ENCODE measurements at regions not wholly inside any gene's neighbourhood (a gene's known extent, or its start where the extent isn't known, plus 50 kb on each side); places are given as distances from the start of the nearest gene placed in this dataset.

DNA sequence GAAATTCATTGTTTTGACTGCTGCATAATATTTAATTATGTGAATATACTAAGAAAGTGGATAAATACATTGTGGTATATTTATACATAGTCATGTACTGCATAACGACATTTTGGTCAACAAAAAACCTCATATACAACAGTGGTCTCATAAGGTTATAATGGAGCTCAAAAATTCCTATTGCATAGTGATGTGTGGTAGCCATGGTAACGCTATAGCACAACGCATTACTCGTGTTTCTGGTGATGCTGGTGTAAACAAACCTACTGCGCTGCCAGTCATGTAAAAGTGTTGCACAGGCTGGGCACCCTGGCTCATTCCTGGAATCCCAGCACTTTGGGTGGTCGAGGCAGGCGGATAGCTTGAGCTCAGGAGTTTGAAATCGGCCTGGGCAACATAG is 52.6 kb upstream of the NHLH2 start:
- DNase-seq: no peak

DNA sequence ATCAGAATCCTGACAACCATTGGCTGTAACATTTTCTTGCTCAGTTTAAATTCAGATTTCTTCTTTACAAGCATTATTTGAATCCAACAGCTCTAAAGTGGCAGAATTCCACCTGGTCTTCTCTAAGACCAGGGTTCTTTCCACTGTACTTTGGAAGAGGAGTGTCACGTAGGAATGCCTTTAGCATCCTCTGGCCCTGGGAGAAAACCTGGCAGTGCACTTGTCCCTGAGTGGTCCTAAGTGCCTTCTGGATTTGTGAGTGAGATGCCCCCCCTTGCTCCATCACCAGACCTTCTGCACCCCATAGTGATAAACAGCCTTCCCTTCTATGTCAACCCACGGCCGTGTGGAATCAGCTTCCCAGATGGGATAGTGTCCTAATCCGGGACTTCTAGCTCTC is 57.1 kb upstream of the NHLH2 start:
- DNase-seq: no peak

DNA sequence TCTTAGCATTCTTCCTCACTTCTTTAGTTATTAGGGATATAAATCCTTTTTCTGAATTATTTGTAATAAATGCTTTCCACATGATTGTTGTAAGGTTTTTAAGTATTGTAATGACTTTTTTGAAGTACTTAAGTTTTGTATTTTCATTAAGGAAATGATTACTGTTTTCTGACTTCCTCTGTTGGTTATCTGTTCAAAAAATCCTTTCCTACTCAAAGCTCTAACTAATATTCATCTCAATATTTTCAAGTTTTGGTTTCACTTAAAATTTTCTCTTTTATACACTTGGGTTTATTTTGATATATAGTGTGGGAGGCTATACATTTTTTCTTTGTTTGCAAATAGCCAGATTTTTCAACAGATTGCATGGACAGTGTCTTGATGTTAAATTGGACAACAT is 59.9 kb upstream of the NHLH2 start:
- DNase-seq: no peak

DNA sequence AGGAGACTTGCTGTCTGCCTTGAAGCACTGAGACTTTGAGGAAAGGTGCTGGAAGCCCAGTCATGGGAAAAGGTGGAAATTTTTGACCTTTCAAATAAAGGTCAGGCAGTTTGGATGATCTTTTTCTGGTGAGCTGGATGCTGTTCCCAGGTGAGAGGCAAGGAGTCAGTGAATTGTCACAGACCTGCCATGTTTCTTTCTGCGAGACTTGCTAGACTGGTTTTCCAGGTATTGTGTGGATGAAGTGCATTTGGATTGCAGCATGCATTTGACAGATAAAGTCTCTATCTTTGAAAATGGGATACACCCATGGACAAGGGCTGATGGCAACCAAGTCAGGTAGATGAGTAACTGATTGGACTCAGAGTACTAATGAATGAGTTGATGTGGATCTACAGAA is 65.7 kb upstream of the NHLH2 start:
- peak; percentile 66 for DNase-seq

DNA sequence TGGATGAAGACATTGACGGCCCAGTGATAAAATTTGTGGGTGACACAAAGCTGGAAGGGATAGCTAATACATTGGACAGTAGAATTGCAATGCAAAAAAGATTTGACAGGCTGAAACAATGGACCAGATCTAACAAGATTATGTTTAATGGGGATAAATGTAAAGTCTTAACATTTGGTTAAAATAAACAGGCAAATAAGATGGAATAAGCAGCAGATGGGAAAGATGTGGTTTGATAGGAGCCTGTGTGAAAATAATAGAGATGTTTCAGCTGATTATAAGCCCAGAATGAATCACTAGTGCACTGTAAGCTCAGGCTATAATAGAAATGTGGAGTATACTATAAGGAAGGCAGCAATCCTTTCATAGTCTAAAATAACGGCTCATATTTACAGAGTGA is 66.2 kb upstream of the NHLH2 start:
- no peak for DNase-seq

DNA sequence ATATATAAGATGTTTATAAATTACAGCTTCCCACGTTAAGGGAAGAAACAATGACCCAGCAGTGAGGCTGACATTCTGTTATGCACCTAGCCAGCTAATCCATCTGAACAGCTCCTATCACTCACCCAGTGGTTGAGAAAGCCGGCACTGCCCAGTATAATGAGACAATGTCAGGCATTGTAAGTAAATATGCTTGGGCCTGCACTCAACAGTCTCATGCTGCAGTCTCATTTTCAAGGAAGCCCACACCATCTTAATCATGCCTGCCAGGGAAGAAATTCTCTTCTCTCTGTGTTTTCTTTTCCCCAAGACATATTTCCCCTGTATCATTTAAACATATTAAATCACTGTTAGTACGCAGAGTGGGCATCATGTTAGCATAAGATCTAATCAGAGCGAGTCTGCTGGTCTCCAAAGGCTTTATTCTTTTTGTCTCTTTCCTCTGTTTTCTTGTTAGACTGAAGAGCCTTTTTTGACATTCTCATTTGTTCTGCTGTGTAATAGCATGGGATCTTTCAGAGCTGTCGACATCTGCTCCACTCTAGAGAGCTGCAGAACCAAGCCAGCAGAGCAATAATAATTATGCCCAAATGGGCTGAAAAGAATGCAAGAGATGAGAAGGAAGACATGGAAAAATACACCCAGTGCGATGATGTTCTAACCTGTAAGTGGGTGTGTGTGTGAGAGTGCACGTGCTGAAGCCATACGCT is 67.6 kb upstream of the SLC22A15 start:
- DNase-seq: peak; percentile 57

DNA sequence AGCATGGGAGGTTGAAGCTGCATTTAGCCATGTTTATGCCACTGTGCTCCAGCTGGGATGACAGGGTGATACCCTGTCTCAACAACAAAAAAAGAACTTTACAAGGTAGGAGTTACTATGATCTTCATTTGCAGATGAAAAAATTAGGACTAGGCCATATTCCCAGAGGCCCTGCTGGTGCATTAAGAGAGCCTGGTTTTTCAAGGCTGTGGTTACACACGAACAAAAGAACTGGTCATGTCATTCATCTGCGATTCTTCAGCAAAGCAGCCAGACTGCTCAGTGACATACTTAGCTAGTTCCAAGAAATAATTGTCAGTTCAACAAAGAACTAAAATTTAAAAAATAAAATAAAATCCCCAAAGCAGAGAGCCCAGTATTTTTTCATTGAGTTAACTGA is 66.1 kb upstream of the SLC22A15 start:
- DNase-seq: no peak

DNA sequence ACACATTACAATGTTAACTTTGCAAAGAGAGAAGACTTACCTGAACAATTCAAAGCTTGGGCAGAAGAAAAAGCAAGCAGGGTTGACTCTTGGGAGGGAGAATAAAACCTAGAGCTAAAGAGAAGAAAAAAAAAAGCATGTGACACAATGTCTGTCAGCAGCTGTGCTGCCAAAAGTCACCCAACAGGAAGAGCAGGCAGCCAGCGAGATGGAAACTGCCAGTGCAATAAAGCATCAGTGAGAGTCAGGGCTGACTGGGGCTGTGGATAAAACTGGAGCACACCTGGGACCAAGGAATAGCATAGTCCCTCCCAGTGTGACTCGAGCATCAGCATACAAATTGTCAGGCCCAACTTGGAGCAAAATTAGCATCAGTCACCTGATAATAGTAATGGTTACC is 65.0 kb upstream of the SLC22A15 start:
- DNase-seq: peak; percentile 73

DNA sequence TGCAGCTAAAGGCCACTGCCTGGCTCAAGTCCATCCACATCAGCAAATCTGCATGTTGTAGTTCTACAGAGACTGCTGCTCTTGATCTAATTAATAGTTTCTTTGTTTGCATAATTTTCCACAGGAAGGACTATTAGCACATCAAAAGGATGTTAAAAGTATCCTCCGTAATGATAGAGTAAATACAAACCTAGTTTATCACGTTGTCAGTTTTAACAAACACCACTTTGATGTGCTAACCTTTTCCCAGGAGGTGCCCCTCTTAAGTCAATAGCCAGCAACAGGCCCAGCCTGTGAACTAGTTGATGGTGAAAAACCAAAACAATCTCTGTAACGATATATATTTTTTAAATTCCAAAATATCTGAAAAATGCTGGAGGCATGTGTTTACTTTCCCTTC is 64.2 kb upstream of the SLC22A15 start:
- DNase-seq: no peak

DNA sequence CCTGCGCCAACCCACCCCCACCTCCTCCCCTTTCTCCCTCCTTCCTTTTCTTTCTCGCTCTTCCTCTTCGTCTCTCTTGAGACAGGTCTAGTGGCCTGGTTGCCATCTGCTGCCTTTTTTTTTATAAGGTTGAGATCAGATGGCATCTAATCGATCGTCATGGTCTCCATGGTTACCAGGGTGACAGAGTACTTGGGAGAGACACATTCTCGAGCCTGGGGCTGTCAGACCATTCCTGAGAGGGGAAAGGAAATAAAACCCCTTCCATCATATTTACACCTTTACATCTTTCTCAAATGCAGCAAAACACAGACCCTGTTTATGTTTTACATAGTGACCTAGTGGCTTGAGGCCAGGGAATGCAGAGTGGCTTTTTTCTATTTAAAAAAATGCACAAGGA is 53.5 kb upstream of the SLC22A15 start:
- no peak for DNase-seq

DNA sequence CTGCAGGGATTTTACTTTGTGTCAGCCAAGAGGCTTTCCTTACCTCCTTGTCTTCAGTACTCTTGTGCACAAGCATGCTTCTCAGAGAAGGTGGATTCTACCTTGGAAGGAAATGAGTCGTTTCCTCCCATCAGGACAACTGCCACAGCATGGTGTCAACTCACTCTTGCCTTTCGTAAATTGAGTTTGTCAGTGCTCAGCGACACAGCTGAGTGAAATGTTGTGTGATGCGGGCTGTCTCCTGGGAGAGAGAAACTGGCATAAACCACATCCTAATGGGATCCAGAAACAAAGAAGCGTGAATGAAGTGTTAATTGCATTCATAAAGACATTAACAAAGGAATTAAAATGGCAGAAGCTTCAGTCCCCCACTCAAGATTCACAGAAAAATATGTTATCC is 51.5 kb upstream of the SLC22A15 start:
- no peak for DNase-seq

DNA sequence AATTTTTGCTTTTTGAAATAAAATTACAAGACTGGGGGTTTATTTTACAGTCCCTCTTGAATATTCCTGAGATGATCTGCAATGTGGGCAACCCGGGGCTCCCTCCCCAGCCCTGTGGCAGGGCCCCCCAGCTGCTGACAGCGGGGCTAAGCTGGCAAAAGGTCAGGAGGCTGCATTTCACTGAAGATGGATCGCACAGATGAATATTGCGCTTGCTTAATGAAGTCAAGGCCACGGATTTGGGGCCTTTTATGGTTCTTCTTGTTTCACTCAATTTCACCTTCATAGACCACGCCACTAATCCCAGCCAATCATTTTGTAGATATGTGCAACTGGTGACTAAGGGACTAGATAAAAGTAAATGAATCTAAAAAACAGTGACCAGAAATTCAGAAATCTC is 50.8 kb upstream of the SLC22A15 start:
- no peak for DNase-seq
